GM12891 (cell line): ENCODE measurements at regions not wholly inside any gene's neighbourhood (a gene's known extent, or its start where the extent isn't known, plus 50 kb on each side); places are given as distances from the start of the nearest gene placed in this dataset.
"Not testable (repeated sequence)": the region's sequence is repeated elsewhere in the genome, so short reads cannot be mapped to it uniquely, and the experiment has no call there.

ENCODE experiments used
- DNase-seq: peaks from one replicate; pipeline ENCODE4 v3.0.0; 2011; ENCODE audit warnings: low spot score; ENCODE audit not compliant: insufficient read length
- FAIRE-seq: peaks from 2 replicates; lab custom pipeline; 2011; peaks lifted over from hg19 to GRCh38; lab: Jason Lieb, UNC
- PAX5 ChIP-seq: IDR thresholded peaks from 2 replicates; pipeline ENCODE4 v1.6.1; 2011; ENCODE audit warnings: low read length, moderate library complexity, mild to moderate bottlenecking; ENCODE audit not compliant: insufficient read depth, severe bottlenecking
- POLR2A ChIP-seq: IDR thresholded peaks from 2 replicates; pipeline ENCODE4 v1.6.1; 2011; ENCODE audit warnings: low read depth, low read length, control low read depth
- POLR2AphosphoS5 ChIP-seq: IDR thresholded peaks from 2 replicates; pipeline ENCODE4 v1.6.1; 2011; ENCODE audit warnings: low read depth, low read length, control low read depth
- POU2F2 ChIP-seq: IDR thresholded peaks from 2 replicates; pipeline ENCODE4 v1.6.1; 2011; ENCODE audit warnings: low read depth, mild to moderate bottlenecking, control low read depth, low read length, moderate library complexity
- SPI1 ChIP-seq: IDR thresholded peaks from 2 replicates; pipeline ENCODE4 v1.6.1; 2011; ENCODE audit warnings: low read depth, low read length, control low read depth
- TAF1 ChIP-seq: IDR thresholded peaks from 2 replicates; pipeline ENCODE4 v1.6.1; 2011; ENCODE audit warnings: low read depth, low read length, control low read depth

- TF ChIP-seq PAX5 (no peak), POLR2A (no peak), TAF1 (no peak), POU2F2 (no peak), POLR2AphosphoS5 (no peak), SPI1 (no peak)
- no peak for DNase-seq
- no peak for FAIRE-seq
Measured at GRCh38 chr3:104316118-104316517, 1050.6 kb upstream of the ALCAM start.

- FAIRE-seq (no peak), DNase-seq (no peak)
- TF ChIP-seq POU2F2 (no peak), PAX5 (no peak), POLR2A (no peak), SPI1 (no peak), POLR2AphosphoS5 (no peak), TAF1 (no peak)
Measured at GRCh38 chr3:104323226-104323625, 1043.5 kb upstream of the ALCAM start.

- DNase-seq = no peak
- no peak for FAIRE-seq
- TF ChIP-seq POLR2A (no peak), POLR2AphosphoS5 (no peak), TAF1 (no peak), SPI1 (no peak), POU2F2 (no peak), PAX5 (no peak)
Measured at GRCh38 chr3:104347291-104347690, 1019.4 kb upstream of the ALCAM start.

GRCh38 chr3:104349836-104350235, 1016.9 kb upstream of the ALCAM start:
- FAIRE-seq (no peak), DNase-seq (no peak)
- no peak for TF ChIP-seq POLR2A
- TF ChIP-seq POLR2AphosphoS5 = no peak
- TF ChIP-seq TAF1 = no peak
- TF ChIP-seq POU2F2 = no peak
- no peak for TF ChIP-seq PAX5
- no peak for TF ChIP-seq SPI1

- FAIRE-seq (no peak), DNase-seq (no peak)
- TF ChIP-seq POLR2AphosphoS5 (no peak), TAF1 (no peak)
Measured at GRCh38 chr3:104353951-104354350, 1012.8 kb upstream of the ALCAM start.

- DNase-seq (no peak), FAIRE-seq (no peak)
Measured at GRCh38 chr3:104359546-104359945, 1007.2 kb upstream of the ALCAM start.

GRCh38 chr3:104360038-104360437, 1006.7 kb upstream of the ALCAM start:
- TF ChIP-seq POU2F2 = no peak
- no peak for TF ChIP-seq PAX5
- no peak for TF ChIP-seq POLR2AphosphoS5
- TF ChIP-seq SPI1 = no peak
- TF ChIP-seq POLR2A = no peak
- TF ChIP-seq TAF1 = no peak
- DNase-seq = no peak
- no peak for FAIRE-seq

More at GRCh38 chr3:104359546-104359945, 1007.2 kb upstream of the ALCAM start:
- no peak for TF ChIP-seq POLR2A
- TF ChIP-seq POU2F2 = no peak
- TF ChIP-seq SPI1 = no peak

GRCh38 chr3:104361748-104362147, 1005.0 kb upstream of the ALCAM start:
- FAIRE-seq, DNase-seq: not testable (repeated sequence)

- no peak for FAIRE-seq
- TF ChIP-seq SPI1 (no peak), POLR2A (no peak), POLR2AphosphoS5 (no peak), PAX5 (no peak), TAF1 (no peak), POU2F2 (no peak)
- DNase-seq = no peak
Measured at GRCh38 chr3:104362319-104362718, 1004.4 kb upstream of the ALCAM start.

GRCh38 chr3:104367000-104367399, 999.7 kb upstream of the ALCAM start:
- FAIRE-seq (no peak), DNase-seq (no peak)
- TF ChIP-seq POLR2AphosphoS5 = no peak
- TF ChIP-seq SPI1 = no peak
- TF ChIP-seq TAF1 = no peak
- no peak for TF ChIP-seq POLR2A
- TF ChIP-seq POU2F2 = no peak
- no peak for TF ChIP-seq PAX5

GRCh38 chr3:104368760-104369159, 997.9 kb upstream of the ALCAM start:
- no peak for FAIRE-seq
- no peak for TF ChIP-seq TAF1
- no peak for DNase-seq
